IMR-90 (cell line): ENCODE measurements at regions not wholly inside any gene's neighbourhood (a gene's known extent, or its start where the extent isn't known, plus 50 kb on each side); places are given as distances from the start of the nearest gene placed in this dataset.

ENCODE experiments used
- ATAC-seq: fragments of 200-7000 bp; cut with Tn5 transposase; 2 replicates; pipeline ENCODE4 v1.9.1; 2020; ENCODE audit warnings: low read depth, mild to moderate bottlenecking, moderate library complexity
- BruUV-seq: library from RNA; stranded (reverse); fragments of 400-500 nt; replicated peaks from 2 replicates; lab custom pipeline; 2021; lab: Mats Ljungman, UMichigan
- CTCF ChIA-PET: fragments of 300-600 bp; formaldehyde crosslinking; extraction: SDS; loops from one replicate; lab custom pipeline; 2021; ENCODE audit warnings: antibody characterized with exemption; lab: Yijun Ruan, JAX
- POLR2A ChIA-PET: fragments of 300-600 bp; sonication (Branson Sonifier 250); formaldehyde crosslinking; loops from one replicate; lab custom pipeline; 2022; ENCODE audit warnings: antibody characterized with exemption; ENCODE audit not compliant: unreplicated experiment; lab: Charles Lee
- DNase-seq: peaks from one replicate; pipeline ENCODE4 v3.0.0; 2013
- H2AFZ ChIP-seq: replicated peaks from 2 replicates; pipeline ENCODE3; 2013; ENCODE audit warnings: low read length, mild to moderate bottlenecking; ENCODE audit not compliant: poor library complexity
- H2AK5ac ChIP-seq: 2 replicates; pipeline ENCODE4 v1.6.1; 2013; ENCODE audit warnings: low read depth, low read length, inconsistent platforms
- H2AK9ac ChIP-seq: replicated peaks from 2 replicates; pipeline ENCODE3; 2013; ENCODE audit warnings: mild to moderate bottlenecking, low read depth, low read length, moderate library complexity; ENCODE audit not compliant: poor library complexity
- H2BK120ac ChIP-seq: 2 replicates; pipeline ENCODE4 v1.6.1; 2013; ENCODE audit warnings: low read depth, low read length, inconsistent platforms
- H2BK15ac ChIP-seq: 3 replicates; pipeline ENCODE4 v1.6.1; 2013; ENCODE audit warnings: low read depth, low read length, inconsistent platforms
- H2BK20ac ChIP-seq: 2 replicates; pipeline ENCODE4 v1.6.1; 2013; ENCODE audit warnings: low read depth, mild to moderate bottlenecking, inconsistent platforms, low read length, moderate library complexity
- H2BK5ac ChIP-seq: 2 replicates; pipeline ENCODE4 v1.6.1; 2013; ENCODE audit warnings: mild to moderate bottlenecking, low read depth, low read length, inconsistent platforms; ENCODE audit not compliant: poor library complexity, severe bottlenecking
- H3K14ac ChIP-seq: replicated peaks from 2 replicates; pipeline ENCODE4 v1.6.1; 2013; ENCODE audit warnings: low read depth, low read length, inconsistent platforms
- H3K18ac ChIP-seq: 2 replicates; pipeline ENCODE4 v1.6.1; 2013; ENCODE audit warnings: low read depth, low read length, control low read depth
- H3K23ac ChIP-seq: 2 replicates; pipeline ENCODE4 v1.6.1; 2013; ENCODE audit warnings: low read depth, low read length, inconsistent platforms
- H3K27ac ChIP-seq: 2 replicates; pipeline ENCODE4 v1.5.1; 2013; ENCODE audit warnings: mild to moderate bottlenecking, control low read depth, low read length; ENCODE audit not compliant: insufficient read depth
- H3K27me3 ChIP-seq: 2 replicates; pipeline ENCODE4 v1.6.1; 2013; ENCODE audit warnings: low read length; ENCODE audit not compliant: control insufficient read depth, insufficient read depth
- H3K36me3 ChIP-seq: 2 replicates; pipeline ENCODE4 v1.6.1; 2013; ENCODE audit warnings: low read length, mixed read lengths; ENCODE audit not compliant: control insufficient read depth, insufficient read depth
- H3K4ac ChIP-seq: 2 replicates; pipeline ENCODE4 v1.6.1; 2013; ENCODE audit warnings: low read depth, low read length, inconsistent platforms
- H3K4me1 ChIP-seq: 2 replicates; pipeline ENCODE4 v1.6.1; 2013; ENCODE audit warnings: low read length, mixed read lengths; ENCODE audit not compliant: control insufficient read depth, insufficient read depth
- H3K4me2 ChIP-seq: 2 replicates; pipeline ENCODE4 v1.6.1; 2013; ENCODE audit warnings: low read depth, mild to moderate bottlenecking, control low read depth, low read length, moderate library complexity
- H3K4me3 ChIP-seq: 2 replicates; pipeline ENCODE4 v1.5.1; 2013; ENCODE audit warnings: low read depth, mild to moderate bottlenecking, control low read depth, low read length, moderate library complexity; ENCODE audit not compliant: insufficient read depth
- H3K56ac ChIP-seq: 2 replicates; pipeline ENCODE4 v1.6.1; 2013; ENCODE audit warnings: low read length, inconsistent platforms; ENCODE audit not compliant: insufficient read depth; ENCODE audit errors: extremely low read depth
- H3K79me1 ChIP-seq, 2 experiments: 2 replicates each; pipeline ENCODE4 v1.6.1; 2013; ENCODE audit warnings: low read length in 2 of 2, inconsistent platforms in 1 of 2, low read depth in 1 of 2
- H3K9ac ChIP-seq: 2 replicates; pipeline ENCODE4 v1.6.1; 2013; ENCODE audit warnings: low read depth, low read length, control low read depth
- H3K9me1 ChIP-seq: 2 replicates; pipeline ENCODE4 v1.6.1; 2013; ENCODE audit warnings: low read length, inconsistent platforms; ENCODE audit not compliant: insufficient read depth
- H3K9me3 ChIP-seq: 2 replicates; pipeline ENCODE4 v1.6.1; 2013; ENCODE audit warnings: low read length; ENCODE audit not compliant: control insufficient read depth, insufficient read depth
- H4K20me1 ChIP-seq: 2 replicates; pipeline ENCODE4 v1.6.1; 2013; ENCODE audit warnings: low read length, inconsistent platforms; ENCODE audit not compliant: insufficient read depth
- H4K5ac ChIP-seq: 2 replicates; pipeline ENCODE4 v1.6.1; 2013; ENCODE audit warnings: mild to moderate bottlenecking, low read depth, low read length, control low read depth
- H4K8ac ChIP-seq, 2 experiments: 2 replicates each; pipeline ENCODE4 v1.6.1; 2013; ENCODE audit warnings: low read depth in 2 of 2, low read length in 2 of 2, control low read depth in 1 of 2, inconsistent platforms in 1 of 2
- H4K91ac ChIP-seq: 2 replicates; pipeline ENCODE4 v1.6.1; 2013; ENCODE audit warnings: low read depth, low read length, inconsistent platforms; ENCODE audit not compliant: insufficient read depth
- CHD1 ChIP-seq: IDR thresholded peaks from 2 replicates; pipeline ENCODE4 v1.6.1; 2012; ENCODE audit warnings: low read depth, low read length, improper control_type of control experiment
- FOS ChIP-seq: fragments of 150-350 bp; IDR thresholded peaks from 2 replicates; pipeline ENCODE4 v1.6.1; 2016; ENCODE audit warnings: low read depth, low read length
- MAFK ChIP-seq: IDR thresholded peaks from 2 replicates; pipeline ENCODE4 v1.6.1; 2012; ENCODE audit warnings: low read depth, low read length, improper control_type of control experiment
- MAZ ChIP-seq: IDR thresholded peaks from 2 replicates; pipeline ENCODE4 v1.6.1; 2012; ENCODE audit warnings: low read depth, mild to moderate bottlenecking, low read length, improper control_type of control experiment, moderate library complexity, borderline replicate concordance
- MXI1 ChIP-seq: IDR thresholded peaks from 2 replicates; pipeline ENCODE4 v1.6.1; 2012; ENCODE audit warnings: low read depth, mild to moderate bottlenecking, low read length, moderate library complexity, borderline replicate concordance
- RCOR1 ChIP-seq: IDR thresholded peaks from 2 replicates; pipeline ENCODE4 v1.6.1; 2012; ENCODE audit warnings: mild to moderate bottlenecking, low read length, improper control_type of control experiment; ENCODE audit not compliant: insufficient replicate concordance
- RFX5 ChIP-seq: IDR thresholded peaks from 2 replicates; pipeline ENCODE4 v1.8.0; 2012; ENCODE audit warnings: low read depth, mild to moderate bottlenecking, low read length, moderate library complexity
- WGBS, 2 experiments: methylation state at CpG; one replicate each; pipeline versions ENCODE4 v1.1.5 to v1.1.7; 2013; ENCODE audit warnings: missing lambda C conversion rate in 2 of 2; ENCODE audit not compliant: insufficient read length in 1 of 2; ENCODE audit errors: extremely low coverage in 2 of 2; 5-methylcytosine and 5-hydroxymethylcytosine counted together
- dilution Hi-C: fragments of 300-500 bp; cut with HindIII; formaldehyde crosslinking; loops from one replicate; pipeline ENCODE4 v1.14.3; 2018; ENCODE audit warnings: low sequenced_read_pairs; ENCODE audit not compliant: unreplicated experiment
- in situ Hi-C: fragments of 300-500 bp; cut with MboI; formaldehyde crosslinking; loops from 3 replicates; pipeline ENCODE4 v1.14.3; 2019; ENCODE audit warnings: low sequenced_read_pairs, inconsistent platforms, mixed read lengths
- intact Hi-C: fragments of 100-400 bp; cut with micrococcal nuclease; formaldehyde crosslinking; loops from 2 replicates; pipeline ENCODE4 v1.10.0; 2022
- TF ChIP-seq, protein P1 (sequence below): fragments of 150-350 bp; IDR thresholded peaks from 2 replicates; pipeline ENCODE4 v1.6.1; 2017; ENCODE audit warnings: mild to moderate bottlenecking, antibody characterized with exemption, low read length, low read depth

DNA sequence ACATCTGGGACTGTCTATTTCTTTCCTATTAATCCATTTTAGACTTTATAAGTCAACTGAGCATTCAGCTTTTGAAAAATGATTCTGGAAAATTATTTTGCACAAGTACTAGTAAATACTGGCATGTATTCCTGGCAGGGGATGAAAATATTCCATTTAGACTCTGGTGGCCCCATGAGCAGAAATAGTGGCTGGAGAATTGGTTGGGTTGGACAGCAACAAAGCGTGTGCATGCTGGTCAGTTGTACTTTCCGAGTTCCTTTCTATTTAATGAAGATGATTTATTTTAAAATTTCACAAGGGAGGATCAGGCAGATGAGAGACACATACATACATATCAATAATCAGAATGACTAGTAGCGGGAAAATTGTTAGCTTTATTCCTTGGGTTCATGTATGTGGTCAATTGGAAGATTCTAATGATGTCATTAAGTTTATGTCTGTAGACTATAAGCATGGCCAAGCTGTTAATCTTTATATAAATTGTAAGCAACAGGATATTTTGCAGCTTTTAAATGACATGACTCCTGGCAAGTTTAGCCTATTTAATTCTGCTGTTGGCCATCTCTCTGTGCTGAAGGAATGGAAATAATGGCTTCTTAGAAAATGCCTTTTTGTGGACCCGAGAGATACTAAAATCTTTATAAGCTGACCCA lies 541.6 kb downstream of the SLC4A3 start:
- Histone ChIP-seq H2BK20ac (no peak overlapping the region), H2AK5ac (no peak overlapping the region), H4K5ac (no peak overlapping the region), H3K18ac (no peak overlapping the region), H3K4me1 (no peaks in the 10 kb centered on the region), H3K23ac (no peak overlapping the region), H3K9ac (no peak overlapping the region), H2BK120ac (no peak overlapping the region), H2BK5ac (no peak overlapping the region), H4K91ac (no peak overlapping the region), H3K36me3 (no peaks in the 10 kb centered on the region), H3K9me3 (no peaks in the 10 kb centered on the region), H2AFZ (no peak overlapping the region), H3K14ac (no peak overlapping the region), H3K56ac (no peak overlapping the region), H3K4ac (no peak overlapping the region), H3K27ac (no peak overlapping the region), H3K4me3 (no peak overlapping the region), H3K27me3 (no peaks in the 10 kb centered on the region), H2BK15ac (no peak overlapping the region), H3K4me2 (no peak overlapping the region), H2AK9ac (no peak overlapping the region), H3K9me1 (no peaks in the 10 kb centered on the region; the same call in 1 of the 2 replicates), H4K20me1 (no peaks in the 10 kb centered on the region), H3K79me1 (no peaks in the 10 kb centered on the region), H4K8ac (no peak overlapping the region)
- WGBS, 2 experiments, result no CpG with 5 or more reads among the region's 4 CpGs
- DNase-seq (no peak), ATAC-seq (no peak)
- ChIA-PET POLR2A (no interaction called here), CTCF (interaction anchor here (0.7 kb wide), 1 partner anchor 13 kb away, joined by 4 read pairs; no protein-coding TSS in a partner anchor)
- TF ChIP-seq RFX5 (no peak), RCOR1 (no peak), MAFK (no peak), MAZ (no peak), MXI1 (no peak), CHD1 (no peak), FOS (no peak)
- TF ChIP-seq, protein P1, sequence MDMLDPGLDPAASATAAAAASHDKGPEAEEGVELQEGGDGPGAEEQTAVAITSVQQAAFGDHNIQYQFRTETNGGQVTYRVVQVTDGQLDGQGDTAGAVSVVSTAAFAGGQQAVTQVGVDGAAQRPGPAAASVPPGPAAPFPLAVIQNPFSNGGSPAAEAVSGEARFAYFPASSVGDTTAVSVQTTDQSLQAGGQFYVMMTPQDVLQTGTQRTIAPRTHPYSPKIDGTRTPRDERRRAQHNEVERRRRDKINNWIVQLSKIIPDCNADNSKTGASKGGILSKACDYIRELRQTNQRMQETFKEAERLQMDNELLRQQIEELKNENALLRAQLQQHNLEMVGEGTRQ, result no peak
- dilution Hi-C loops, result no loop called here
- BruUV-seq, result no TSS peak
- in situ Hi-C loops, result no loop called here
- intact Hi-C loops, result no loop called here
